SKM-1 (cell line): ENCODE measurements at regions not wholly inside any gene's neighbourhood (a gene's known extent, or its start where the extent isn't known, plus 50 kb on each side); places are given as distances from the start of the nearest gene placed in this dataset.
"Not testable (repeated sequence)": the region's sequence is repeated elsewhere in the genome, so short reads cannot be mapped to it uniquely, and the experiment has no call there.

Experiments used
- DNase-seq: peaks from one replicate; lab custom pipeline; 2025; ENCODE audit not compliant: unreplicated experiment; lab: John Stamatoyannopoulos, UW

- DNase-seq = not testable (repeated sequence)
These were observed 123.6 kb upstream of the RHOU start for GRCh38 chr1:228611707-228612106.

- DNase-seq = not testable (repeated sequence)
These were observed 113.1 kb upstream of the RHOU start for GRCh38 chr1:228622002-228622716.

- DNase-seq = not testable (repeated sequence)
These were observed 108.8 kb upstream of the RHOU start for GRCh38 chr1:228626481-228626880.

GRCh38 chr1:228632858-228633257, 102.4 kb upstream of the RHOU start:
- DNase-seq = not testable (repeated sequence)

- DNase-seq = not testable (repeated sequence)
These were observed 100.0 kb upstream of the RHOU start for GRCh38 chr1:228635304-228635703.

- not testable (repeated sequence) for DNase-seq
These were observed 97.8 kb upstream of the RHOU start for GRCh38 chr1:228637529-228637928.

GRCh38 chr1:228646717-228647522, 88.4 kb upstream of the RHOU start:
- DNase-seq = peak; percentile 86

GRCh38 chr1:228647523-228648444, 87.5 kb upstream of the RHOU start:
- peak; percentile 26 for DNase-seq

GRCh38 chr1:228648647-228649383, 86.5 kb upstream of the RHOU start:
- no peak for DNase-seq

- DNase-seq = no peak
These were observed 85.1 kb upstream of the RHOU start for GRCh38 chr1:228650141-228650540.

- no peak for DNase-seq
These were observed 84.3 kb upstream of the RHOU start for GRCh38 chr1:228650946-228651345.

- no peak for DNase-seq
These were observed 83.2 kb upstream of the RHOU start for GRCh38 chr1:228652116-228652515.

GRCh38 chr1:228653057-228653456, 82.2 kb upstream of the RHOU start:
- not testable (repeated sequence) for DNase-seq

GRCh38 chr1:228653748-228654147, 81.5 kb upstream of the RHOU start:
- DNase-seq = no peak

- DNase-seq = no peak
These were observed 79.4 kb upstream of the RHOU start for GRCh38 chr1:228655796-228656394.

- not testable (repeated sequence) for DNase-seq
These were observed 73.1 kb upstream of the RHOU start for GRCh38 chr1:228662007-228662689.

- peak; percentile 79 for DNase-seq
These were observed 70.8 kb upstream of the RHOU start for GRCh38 chr1:228664399-228664914.

GRCh38 chr1:228666686-228667623, 68.3 kb upstream of the RHOU start:
- no peak for DNase-seq
